ENCODE measurements at regions not wholly inside any gene's neighbourhood (a gene's known extent, or its start where the extent isn't known, plus 50 kb on each side); places are given as distances from the start of the nearest gene placed in this dataset.
A peak's percentile ranks its signal among the peaks of the same experiment; 100 is the strongest.

- Histone ChIP-seq H3K9me3 (no peaks in the 10 kb centered on the region), H3K27ac (peak overlapping the region; percentile 56), H3K4me3 (ENCODE audit: low read depth in 1 of 2, low read length in 1 of 2) (no peak overlapping the region), H3K36me3 (no peaks in the 10 kb centered on the region), H3K27me3 (no peaks in the 10 kb centered on the region), H3K4me1 (ENCODE audit: control insufficient read depth in 1 of 2, insufficient read depth in 1 of 2, low read depth in 1 of 2, low read length in 1 of 2) (peaks cover 49 to 50% of the 10 kb centered on the region in 2 experiments)
- TF ChIP-seq, protein P1, sequence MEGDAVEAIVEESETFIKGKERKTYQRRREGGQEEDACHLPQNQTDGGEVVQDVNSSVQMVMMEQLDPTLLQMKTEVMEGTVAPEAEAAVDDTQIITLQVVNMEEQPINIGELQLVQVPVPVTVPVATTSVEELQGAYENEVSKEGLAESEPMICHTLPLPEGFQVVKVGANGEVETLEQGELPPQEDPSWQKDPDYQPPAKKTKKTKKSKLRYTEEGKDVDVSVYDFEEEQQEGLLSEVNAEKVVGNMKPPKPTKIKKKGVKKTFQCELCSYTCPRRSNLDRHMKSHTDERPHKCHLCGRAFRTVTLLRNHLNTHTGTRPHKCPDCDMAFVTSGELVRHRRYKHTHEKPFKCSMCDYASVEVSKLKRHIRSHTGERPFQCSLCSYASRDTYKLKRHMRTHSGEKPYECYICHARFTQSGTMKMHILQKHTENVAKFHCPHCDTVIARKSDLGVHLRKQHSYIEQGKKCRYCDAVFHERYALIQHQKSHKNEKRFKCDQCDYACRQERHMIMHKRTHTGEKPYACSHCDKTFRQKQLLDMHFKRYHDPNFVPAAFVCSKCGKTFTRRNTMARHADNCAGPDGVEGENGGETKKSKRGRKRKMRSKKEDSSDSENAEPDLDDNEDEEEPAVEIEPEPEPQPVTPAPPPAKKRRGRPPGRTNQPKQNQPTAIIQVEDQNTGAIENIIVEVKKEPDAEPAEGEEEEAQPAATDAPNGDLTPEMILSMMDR (IDR thresholded peaks at IDR 0.05): no peak
Measured at GRCh38 chr1:185439727-185440415, 122.8 kb upstream of the IVNS1ABP start.

DNA sequence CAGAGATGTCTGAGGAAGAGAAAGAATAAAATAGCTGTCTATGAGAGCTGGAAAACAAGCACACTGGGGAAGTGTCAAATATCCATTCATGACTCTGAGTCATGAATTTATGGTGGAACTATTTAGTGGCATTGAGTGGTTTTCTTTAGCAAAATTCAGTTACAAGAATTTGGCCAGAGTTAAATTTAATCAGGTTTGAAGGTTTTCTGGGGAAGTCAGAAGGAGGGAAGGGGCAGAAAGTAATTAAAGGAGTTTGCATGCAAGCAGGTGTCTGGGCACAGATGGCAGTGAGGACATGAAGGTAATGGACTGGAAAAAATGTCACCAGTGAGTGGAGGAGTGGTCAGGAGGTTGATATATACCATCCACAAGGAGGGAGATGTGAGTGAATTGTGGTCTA, 121.9 kb upstream of the IVNS1ABP start:
- H3K9me3 ChIP-seq: no peaks in the 10 kb centered on the region
- H3K4me3 ChIP-seq (ENCODE audit: low read depth in 1 of 2, low read length in 1 of 2): no peak overlapping the region
- no peaks in the 10 kb centered on the region for H3K36me3 ChIP-seq
- peaks cover 56 to 59% of the 10 kb centered on the region in 2 experiments for H3K4me1 ChIP-seq (ENCODE audit: control insufficient read depth in 1 of 2, insufficient read depth in 1 of 2, low read depth in 1 of 2, low read length in 1 of 2)
- no peaks in the 10 kb centered on the region for H3K27me3 ChIP-seq
- peak overlapping the region; percentile 56 for H3K27ac ChIP-seq
- TF ChIP-seq, protein P1 (IDR thresholded peaks at IDR 0.05): no peak

DNA sequence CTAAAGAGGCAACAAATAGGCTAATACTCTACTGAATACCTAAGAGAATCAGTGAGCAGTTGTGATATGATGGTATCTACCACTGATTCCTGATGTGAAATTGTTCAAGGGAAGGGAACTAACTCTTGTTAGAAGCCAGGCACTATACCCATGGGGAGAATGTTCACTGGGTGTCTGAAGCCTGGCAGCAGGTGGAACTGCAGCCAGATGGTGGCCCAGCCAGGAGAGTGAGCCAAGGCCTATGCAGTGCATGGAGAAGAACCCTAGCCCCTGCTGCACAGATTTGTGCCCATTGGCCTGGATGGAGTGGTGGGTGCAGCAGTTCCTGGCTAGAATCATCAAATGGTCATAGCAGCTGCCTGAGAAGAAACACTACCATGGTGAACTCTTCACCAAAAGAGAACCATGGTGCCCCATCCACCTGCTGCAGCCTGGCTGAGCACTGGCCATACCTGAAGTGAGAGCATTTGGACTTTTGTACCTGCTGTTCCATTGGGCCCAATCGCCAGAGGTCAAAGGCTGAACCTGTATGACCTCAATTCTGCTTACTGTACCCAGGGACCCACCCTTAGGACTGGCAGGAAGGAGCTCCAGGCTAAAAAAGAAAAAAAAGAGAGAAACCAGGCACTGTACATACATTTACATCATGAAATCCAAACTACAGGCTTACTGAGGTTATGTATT, 118.8 kb upstream of the IVNS1ABP start:
- TF ChIP-seq, protein P1 (IDR thresholded peaks at IDR 0.05): no peak

GRCh38 chr1:185434721-185435120, 117.7 kb upstream of the IVNS1ABP start:
- TF ChIP-seq, protein P1 (IDR thresholded peaks at IDR 0.05): no peak

More for the DNA sequence above, 118.8 kb upstream of the IVNS1ABP start:
- no peak overlapping the region for H3K4me3 ChIP-seq (ENCODE audit: low read depth in 1 of 2, low read length in 1 of 2)
- peak overlapping the region; percentile 5 for H3K27ac ChIP-seq
- H3K27me3 ChIP-seq: no peaks in the 10 kb centered on the region
- H3K4me1 ChIP-seq (ENCODE audit: control insufficient read depth in 1 of 2, insufficient read depth in 1 of 2, low read depth in 1 of 2, low read length in 1 of 2): peaks cover 71 to 75% of the 10 kb centered on the region in 2 experiments
- H3K36me3 ChIP-seq: no peaks in the 10 kb centered on the region
- H3K9me3 ChIP-seq: no peaks in the 10 kb centered on the region

GRCh38 chr1:185433667-185434066, 116.6 kb upstream of the IVNS1ABP start:
- H3K4me1 ChIP-seq (ENCODE audit: control insufficient read depth in 1 of 2, insufficient read depth in 1 of 2, low read depth in 1 of 2, low read length in 1 of 2): peaks cover 59 to 63% of the 10 kb centered on the region in 2 experiments
- no peaks in the 10 kb centered on the region for H3K9me3 ChIP-seq
- H3K36me3 ChIP-seq: no peaks in the 10 kb centered on the region
- TF ChIP-seq, protein P1 (IDR thresholded peaks at IDR 0.05): no peak
- H3K27ac ChIP-seq: peak overlapping the region; percentile 72
- H3K27me3 ChIP-seq: no peaks in the 10 kb centered on the region
- no peak overlapping the region for H3K4me3 ChIP-seq (ENCODE audit: low read depth in 1 of 2, low read length in 1 of 2)

More at GRCh38 chr1:185434721-185435120, 117.7 kb upstream of the IVNS1ABP start:
- Histone ChIP-seq H3K36me3 (no peaks in the 10 kb centered on the region), H3K4me3 (ENCODE audit: low read depth in 1 of 2, low read length in 1 of 2) (no peak overlapping the region), H3K9me3 (no peaks in the 10 kb centered on the region), H3K27me3 (no peaks in the 10 kb centered on the region), H3K27ac (peak overlapping the region; percentile 72), H3K4me1 (ENCODE audit: control insufficient read depth in 1 of 2, insufficient read depth in 1 of 2, low read depth in 1 of 2, low read length in 1 of 2) (peaks cover 65 to 70% of the 10 kb centered on the region in 2 experiments)
